ENCODE measurements at regions not wholly inside any gene's neighbourhood (a gene's known extent, or its start where the extent isn't known, plus 50 kb on each side); places are given as distances from the start of the nearest gene placed in this dataset.
"Not testable (repeated sequence)": the region's sequence is repeated elsewhere in the genome, so short reads cannot be mapped to it uniquely, and the experiment has no call there.

GRCh38 chr20:52302051-52302450 is 110.5 kb upstream of the ZFP64 start:
- TF ChIP-seq, protein P1, sequence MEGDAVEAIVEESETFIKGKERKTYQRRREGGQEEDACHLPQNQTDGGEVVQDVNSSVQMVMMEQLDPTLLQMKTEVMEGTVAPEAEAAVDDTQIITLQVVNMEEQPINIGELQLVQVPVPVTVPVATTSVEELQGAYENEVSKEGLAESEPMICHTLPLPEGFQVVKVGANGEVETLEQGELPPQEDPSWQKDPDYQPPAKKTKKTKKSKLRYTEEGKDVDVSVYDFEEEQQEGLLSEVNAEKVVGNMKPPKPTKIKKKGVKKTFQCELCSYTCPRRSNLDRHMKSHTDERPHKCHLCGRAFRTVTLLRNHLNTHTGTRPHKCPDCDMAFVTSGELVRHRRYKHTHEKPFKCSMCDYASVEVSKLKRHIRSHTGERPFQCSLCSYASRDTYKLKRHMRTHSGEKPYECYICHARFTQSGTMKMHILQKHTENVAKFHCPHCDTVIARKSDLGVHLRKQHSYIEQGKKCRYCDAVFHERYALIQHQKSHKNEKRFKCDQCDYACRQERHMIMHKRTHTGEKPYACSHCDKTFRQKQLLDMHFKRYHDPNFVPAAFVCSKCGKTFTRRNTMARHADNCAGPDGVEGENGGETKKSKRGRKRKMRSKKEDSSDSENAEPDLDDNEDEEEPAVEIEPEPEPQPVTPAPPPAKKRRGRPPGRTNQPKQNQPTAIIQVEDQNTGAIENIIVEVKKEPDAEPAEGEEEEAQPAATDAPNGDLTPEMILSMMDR (IDR thresholded peaks at IDR 0.05; ENCODE audit: low read depth, low read length, missing input control): not testable (repeated sequence)
- TF ChIP-seq RAD21 (IDR thresholded peaks at IDR 0.05); GABPA (IDR thresholded peaks at IDR 0.05 in 1 of 2, conservative IDR thresholded peaks at IDR 0.05 in 1 of 2); SP1 (IDR thresholded peaks at IDR 0.05): not testable (repeated sequence)
- TF ChIP-seq, protein P2, sequence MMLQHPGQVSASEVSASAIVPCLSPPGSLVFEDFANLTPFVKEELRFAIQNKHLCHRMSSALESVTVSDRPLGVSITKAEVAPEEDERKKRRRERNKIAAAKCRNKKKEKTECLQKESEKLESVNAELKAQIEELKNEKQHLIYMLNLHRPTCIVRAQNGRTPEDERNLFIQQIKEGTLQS (IDR thresholded peaks at IDR 0.05): not testable (repeated sequence)
- TF ChIP-seq, protein P3, sequence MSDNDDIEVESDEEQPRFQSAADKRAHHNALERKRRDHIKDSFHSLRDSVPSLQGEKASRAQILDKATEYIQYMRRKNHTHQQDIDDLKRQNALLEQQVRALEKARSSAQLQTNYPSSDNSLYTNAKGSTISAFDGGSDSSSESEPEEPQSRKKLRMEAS (IDR thresholded peaks at IDR 0.05): not testable (repeated sequence)
